Endothelial cell of umbilical vein (primary cell): ENCODE measurements at regions not wholly inside any gene's neighbourhood (a gene's known extent, or its start where the extent isn't known, plus 50 kb on each side); places are given as distances from the start of the nearest gene placed in this dataset.

ENCODE experiments used
- BruUV-seq: library from RNA; stranded (reverse); fragments of 400-500 nt; replicated peaks from 2 replicates; lab custom pipeline; 2021; lab: Mats Ljungman, UMichigan
- CTCF ChIA-PET: fragments of 300-600, 350-600 bp; sonication (Branson Sonifier 250); formaldehyde crosslinking; loops from one replicate; lab custom pipeline; 2021; ENCODE audit warnings: antibody characterized with exemption, inconsistent platforms; lab: Charles Lee
- POLR2A ChIA-PET: fragments of 300-600, 350-600 bp; sonication (Branson Sonifier 250); formaldehyde crosslinking; loops from one replicate; lab custom pipeline; 2021; ENCODE audit warnings: antibody characterized with exemption, inconsistent platforms; lab: Charles Lee
- DNase-seq: peaks from one replicate; pipeline ENCODE4 v3.0.0-alpha.2; 2011; ENCODE audit warnings: low read depth, low spot score
- FAIRE-seq: peaks from 2 replicates; lab custom pipeline; 2011; peaks lifted over from hg19 to GRCh38; lab: Jason Lieb, UNC
- H2AFZ ChIP-seq: 2 replicates; pipeline ENCODE4 v1.6.0; 2012; ENCODE audit warnings: low read depth, low read length, control low read depth, inconsistent platforms
- H3K27ac ChIP-seq: 2 replicates; pipeline ENCODE4 v1.5.1; 2011; ENCODE audit warnings: low read depth, mild to moderate bottlenecking, control low read depth, low read length, moderate library complexity; ENCODE audit not compliant: insufficient read depth
- H3K27me3 ChIP-seq, 2 experiments: 2 replicates each; pipeline versions ENCODE4 v1.6.0 to v1.6.1; 2011; ENCODE audit warnings: low read length in 2 of 2, mixed read lengths in 1 of 2; ENCODE audit not compliant: control insufficient read depth in 2 of 2, insufficient read depth in 2 of 2
- H3K36me3 ChIP-seq, 2 experiments: 2 replicates in 1 of 2; 3 replicates in 1 of 2; pipeline ENCODE4 v1.5.1; 2011; ENCODE audit warnings: low read length in 2 of 2, mild to moderate bottlenecking in 1 of 2, moderate library complexity in 1 of 2; ENCODE audit not compliant: control insufficient read depth in 2 of 2, insufficient read depth in 2 of 2; ENCODE audit errors: extremely low read depth in 1 of 2
- H3K4me1 ChIP-seq: 3 replicates; pipeline ENCODE4 v1.5.1; 2011; ENCODE audit warnings: mild to moderate bottlenecking, low read length; ENCODE audit not compliant: control insufficient read depth, insufficient read depth; ENCODE audit errors: extremely low read depth
- H3K4me2 ChIP-seq: 2 replicates; pipeline ENCODE4 v1.6.1; 2011; ENCODE audit warnings: low read length, control low read depth, mixed read lengths; ENCODE audit not compliant: insufficient read depth
- H3K4me3 ChIP-seq, 3 experiments: fragments of 200-600 bp in 1 of 3; sonication (generic), shearing (Covaris generic) in 1 of 3; replicated peaks in 1 of 3; 2 replicates each; pipeline ENCODE4 v1.5.1; 2011 to 2016; ENCODE audit warnings: control low read depth in 3 of 3, low read length in 3 of 3, mild to moderate bottlenecking in 2 of 3, inconsistent platforms in 1 of 3, low read depth in 1 of 3, moderate library complexity in 1 of 3; ENCODE audit not compliant: insufficient read depth in 1 of 3
- H3K79me2 ChIP-seq: 2 replicates; pipeline ENCODE4 v1.6.0; 2012; ENCODE audit warnings: low read length, inconsistent platforms; ENCODE audit not compliant: control insufficient read depth, insufficient read depth
- H3K9ac ChIP-seq: replicated peaks from 2 replicates; pipeline ENCODE3; 2011; ENCODE audit warnings: low read length, control low read depth; ENCODE audit not compliant: insufficient read depth; ENCODE audit errors: extremely low read depth
- H3K9me1 ChIP-seq: replicated peaks from 3 replicates; pipeline ENCODE4 v1.6.0; 2011; ENCODE audit warnings: mild to moderate bottlenecking, low read length; ENCODE audit not compliant: control insufficient read depth, insufficient read depth; ENCODE audit errors: extremely low read depth
- H3K9me3 ChIP-seq: replicated peaks from 2 replicates; pipeline ENCODE4 v1.5.1; 2012; ENCODE audit warnings: low read length, inconsistent platforms; ENCODE audit not compliant: control insufficient read depth, insufficient read depth
- H4K20me1 ChIP-seq: replicated peaks from 2 replicates; pipeline ENCODE3; 2011; ENCODE audit warnings: mild to moderate bottlenecking, low read length; ENCODE audit not compliant: control insufficient read depth, insufficient read depth; ENCODE audit errors: extremely low read depth
- EZH2 ChIP-seq: IDR thresholded peaks from 2 replicates; pipeline ENCODE4 v1.6.1; 2012; ENCODE audit warnings: borderline replicate concordance, low read depth, mild to moderate bottlenecking, moderate library complexity, low read length, inconsistent platforms; ENCODE audit not compliant: severe bottlenecking
- FOS ChIP-seq: IDR thresholded peaks from 2 replicates; pipeline ENCODE4 v1.6.1; 2011; ENCODE audit warnings: mild to moderate bottlenecking, low read length, moderate library complexity, borderline replicate concordance; ENCODE audit not compliant: insufficient read depth
- GATA2 ChIP-seq: IDR thresholded peaks from 2 replicates; pipeline ENCODE4 v1.7.0; 2011; ENCODE audit warnings: low read depth, mild to moderate bottlenecking, moderate library complexity, mixed read lengths, low read length; ENCODE audit not compliant: insufficient read length, insufficient read depth
- JUN ChIP-seq: IDR thresholded peaks from 2 replicates; pipeline ENCODE4 v1.6.1; 2011; ENCODE audit warnings: borderline replicate concordance, low read depth; ENCODE audit not compliant: insufficient read length, insufficient read depth
- MYC ChIP-seq: IDR thresholded peaks from one replicate; pipeline ENCODE4 v1.6.1; 2011; ENCODE audit warnings: mild to moderate bottlenecking, low read depth, low read length
- POLR2A ChIP-seq: IDR thresholded peaks from 2 replicates; pipeline ENCODE4 v1.6.1; 2012; ENCODE audit warnings: low read depth, mild to moderate bottlenecking, control low read depth, low read length
- POLR2AphosphoS5 ChIP-seq: IDR thresholded peaks from 2 replicates; pipeline ENCODE4 v1.6.1; 2012; ENCODE audit warnings: low read depth, mild to moderate bottlenecking, control low read depth, low read length, moderate library complexity; ENCODE audit not compliant: insufficient read depth
- dilution Hi-C: fragments of 300-500 bp; cut with MboI; formaldehyde crosslinking; loops from one replicate; pipeline ENCODE4 v1.15.0; 2019; ENCODE audit warnings: low sequenced_read_pairs; ENCODE audit not compliant: extremely low pct_ligation_motif_present
- intact Hi-C: fragments of 100-400 bp; cut with micrococcal nuclease; formaldehyde crosslinking; loops from one replicate; pipeline ENCODE4 v1.10.0; 2022
- TF ChIP-seq, protein P1 (sequence below): IDR thresholded peaks from 2 replicates; pipeline ENCODE4 v1.6.1; 2011; ENCODE audit not compliant: insufficient read depth, insufficient read length
- TF ChIP-seq, protein P2 (sequence below), 2 donors: IDR thresholded peaks; 1 replicate in 1 of 2; 2 replicates in 1 of 2; pipeline ENCODE4 v1.5.1; 2011; ENCODE audit warnings: low read length in 2 of 2, mild to moderate bottlenecking in 2 of 2, moderate library complexity in 2 of 2, control low read depth in 1 of 2, inconsistent platforms in 1 of 2, low read depth in 1 of 2; ENCODE audit not compliant: insufficient read depth in 1 of 2; ENCODE audit errors: extremely low read depth in 1 of 2

DNA sequence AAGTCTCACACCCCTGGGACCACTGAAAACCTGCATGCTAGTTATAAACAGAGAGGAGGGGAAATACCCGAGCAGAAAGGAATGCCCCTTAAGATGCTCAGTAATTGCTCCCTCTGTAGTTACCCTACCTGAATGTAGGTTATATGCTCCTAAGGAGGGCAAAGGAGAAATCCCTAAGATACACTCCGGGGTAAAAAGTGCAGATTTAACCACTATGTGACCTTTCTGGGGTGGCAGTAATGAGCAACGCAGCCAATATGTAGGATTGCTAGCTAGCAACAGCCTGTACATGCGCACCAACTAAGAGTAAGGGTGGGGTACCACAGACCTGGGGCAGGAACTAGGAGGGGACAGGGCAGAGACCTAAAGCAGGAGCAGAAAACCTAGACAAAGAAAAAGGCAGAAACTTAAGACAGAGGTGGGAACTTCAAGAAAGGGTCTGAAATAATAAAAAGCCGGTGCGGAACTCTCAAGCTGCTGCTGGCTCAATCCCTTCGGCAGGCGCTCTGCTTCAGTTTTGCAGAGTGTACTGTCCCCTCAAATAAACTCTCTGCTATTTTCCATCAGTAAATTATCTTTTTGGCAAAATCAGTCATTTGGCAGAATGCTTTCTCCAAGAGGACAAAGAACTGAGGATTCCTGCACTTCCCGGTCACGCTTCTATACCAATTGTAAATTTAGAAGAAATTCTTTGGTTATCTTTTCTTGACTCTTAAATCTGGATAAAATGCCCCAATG is 823.8 kb downstream of the CDH11 start:
- CTCF ChIA-PET, result no interaction called here
- no peak overlapping the region for H3K4me3 ChIP-seq
- no peak for DNase-seq
- H3K4me1 ChIP-seq, result no peaks in the 10 kb centered on the region
- H3K36me3 ChIP-seq, result no peaks in the 10 kb centered on the region
- H3K27me3 ChIP-seq, result no peaks in the 10 kb centered on the region
- POLR2A ChIA-PET, result no interaction called here
- FAIRE-seq, result no peak
- H3K9me1 ChIP-seq, result no peaks in the 10 kb centered on the region
- H2AFZ ChIP-seq, result no peak overlapping the region
- dilution Hi-C loops (no loop called here), intact Hi-C loops (no loop called here)
- no peak overlapping the region for H3K27ac ChIP-seq
- TF ChIP-seq, protein P1, sequence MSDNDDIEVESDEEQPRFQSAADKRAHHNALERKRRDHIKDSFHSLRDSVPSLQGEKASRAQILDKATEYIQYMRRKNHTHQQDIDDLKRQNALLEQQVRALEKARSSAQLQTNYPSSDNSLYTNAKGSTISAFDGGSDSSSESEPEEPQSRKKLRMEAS, result no peak
- TF ChIP-seq JUN, result no peak
- no peak for TF ChIP-seq POLR2A
- TF ChIP-seq, protein P2, sequence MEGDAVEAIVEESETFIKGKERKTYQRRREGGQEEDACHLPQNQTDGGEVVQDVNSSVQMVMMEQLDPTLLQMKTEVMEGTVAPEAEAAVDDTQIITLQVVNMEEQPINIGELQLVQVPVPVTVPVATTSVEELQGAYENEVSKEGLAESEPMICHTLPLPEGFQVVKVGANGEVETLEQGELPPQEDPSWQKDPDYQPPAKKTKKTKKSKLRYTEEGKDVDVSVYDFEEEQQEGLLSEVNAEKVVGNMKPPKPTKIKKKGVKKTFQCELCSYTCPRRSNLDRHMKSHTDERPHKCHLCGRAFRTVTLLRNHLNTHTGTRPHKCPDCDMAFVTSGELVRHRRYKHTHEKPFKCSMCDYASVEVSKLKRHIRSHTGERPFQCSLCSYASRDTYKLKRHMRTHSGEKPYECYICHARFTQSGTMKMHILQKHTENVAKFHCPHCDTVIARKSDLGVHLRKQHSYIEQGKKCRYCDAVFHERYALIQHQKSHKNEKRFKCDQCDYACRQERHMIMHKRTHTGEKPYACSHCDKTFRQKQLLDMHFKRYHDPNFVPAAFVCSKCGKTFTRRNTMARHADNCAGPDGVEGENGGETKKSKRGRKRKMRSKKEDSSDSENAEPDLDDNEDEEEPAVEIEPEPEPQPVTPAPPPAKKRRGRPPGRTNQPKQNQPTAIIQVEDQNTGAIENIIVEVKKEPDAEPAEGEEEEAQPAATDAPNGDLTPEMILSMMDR (IDR thresholded peaks at IDR 0.05; ENCODE audit: extremely low read depth in 1 of 2, insufficient read depth in 1 of 2, low read depth in 1 of 2, low read length in 2 of 2), result no peak
- no peak for TF ChIP-seq GATA2
- no peak for TF ChIP-seq MYC
- no peak for TF ChIP-seq POLR2AphosphoS5
- TF ChIP-seq EZH2, result no peak
- TF ChIP-seq FOS, result no peak
- H3K79me2 ChIP-seq, result no peaks in the 10 kb centered on the region
- H3K9ac ChIP-seq, result no peak overlapping the region
- H4K20me1 ChIP-seq, result no peaks in the 10 kb centered on the region
- H3K9me3 ChIP-seq, result no peaks in the 10 kb centered on the region
- no TSS peak for BruUV-seq
- no peak overlapping the region for H3K4me2 ChIP-seq
